ENCODE measurements at regions not wholly inside any gene's neighbourhood (a gene's known extent, or its start where the extent isn't known, plus 50 kb on each side); places are given as distances from the start of the nearest gene placed in this dataset.
A peak's percentile ranks its signal among the peaks of the same experiment; 100 is the strongest.

DNA sequence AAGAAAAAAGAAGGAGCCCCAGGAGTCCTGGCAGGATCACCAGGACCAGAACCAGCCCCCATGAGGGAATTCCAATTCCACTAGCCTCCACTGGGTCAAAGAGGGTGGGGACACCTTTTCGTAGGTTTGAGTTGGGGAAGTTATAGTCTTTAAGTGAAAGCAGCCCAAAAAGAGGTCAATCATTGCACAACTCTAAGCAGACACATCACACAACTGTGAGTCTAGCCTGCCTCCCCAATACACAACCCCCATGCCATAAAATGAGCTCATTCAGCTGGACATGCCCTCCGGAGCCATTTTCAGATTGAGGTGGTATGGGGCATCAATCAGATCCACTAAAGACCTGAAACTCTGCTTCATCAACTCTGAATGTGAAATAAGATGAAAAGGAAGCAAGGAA is 179.9 kb downstream of the NPHP4 start:
- DNase-seq (ENCODE audit: low read depth), result no peak

DNA sequence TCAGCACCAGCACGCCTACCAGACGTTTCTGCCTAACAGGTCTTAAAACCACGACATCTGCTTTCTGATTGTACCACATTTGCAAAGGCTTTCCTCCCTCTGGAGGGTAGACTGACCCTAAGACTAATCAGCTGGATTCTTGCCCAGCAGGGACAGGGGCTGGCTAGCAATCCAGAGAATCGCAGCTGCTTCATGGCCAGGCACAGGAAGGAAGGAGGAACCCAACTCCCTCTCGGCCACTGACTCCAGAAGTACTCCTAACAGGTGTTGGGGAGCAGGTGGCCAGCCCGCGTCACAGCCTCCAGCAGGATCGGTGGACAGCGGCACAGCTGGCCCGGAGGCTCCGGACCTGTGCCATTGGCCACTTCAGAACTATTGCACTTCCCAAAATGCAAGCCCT is 180.8 kb downstream of the NPHP4 start:
- no peak for DNase-seq (ENCODE audit: low read depth)

DNA sequence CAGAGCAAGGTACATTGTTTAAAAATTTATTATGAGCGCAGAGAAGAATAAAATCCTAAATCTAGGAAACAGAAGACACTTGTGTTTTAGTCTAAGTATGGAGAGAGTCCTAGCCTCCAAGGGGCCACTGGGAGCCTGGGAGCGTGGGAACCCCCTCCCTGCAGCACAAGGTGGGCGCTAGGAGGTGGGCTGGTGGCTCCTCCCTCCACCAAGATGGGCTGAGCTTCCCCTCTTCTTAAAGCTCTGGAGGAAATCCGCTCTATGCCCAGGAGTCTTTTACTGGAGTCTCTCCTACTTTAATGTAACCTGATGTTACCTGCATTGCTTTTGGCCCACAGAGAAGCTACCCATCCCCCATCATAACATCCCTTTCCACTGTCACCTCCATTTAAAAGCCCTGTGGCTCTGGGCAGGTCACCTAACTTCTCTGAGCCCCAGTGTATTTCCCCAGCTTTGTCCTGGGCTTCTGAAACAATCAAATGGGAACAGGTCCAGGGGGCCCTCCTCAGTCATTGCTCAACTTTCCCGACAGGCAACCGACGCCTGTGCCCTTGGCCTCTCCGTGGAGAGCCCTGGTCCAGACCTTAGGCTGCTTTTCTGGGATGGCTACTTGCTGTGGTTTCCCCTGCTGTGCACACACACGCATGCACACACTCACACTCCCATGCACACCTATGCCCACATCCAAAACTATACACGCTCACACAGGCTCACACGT is 181.5 kb downstream of the NPHP4 start:
- no peak for DNase-seq (ENCODE audit: low read depth)

DNA sequence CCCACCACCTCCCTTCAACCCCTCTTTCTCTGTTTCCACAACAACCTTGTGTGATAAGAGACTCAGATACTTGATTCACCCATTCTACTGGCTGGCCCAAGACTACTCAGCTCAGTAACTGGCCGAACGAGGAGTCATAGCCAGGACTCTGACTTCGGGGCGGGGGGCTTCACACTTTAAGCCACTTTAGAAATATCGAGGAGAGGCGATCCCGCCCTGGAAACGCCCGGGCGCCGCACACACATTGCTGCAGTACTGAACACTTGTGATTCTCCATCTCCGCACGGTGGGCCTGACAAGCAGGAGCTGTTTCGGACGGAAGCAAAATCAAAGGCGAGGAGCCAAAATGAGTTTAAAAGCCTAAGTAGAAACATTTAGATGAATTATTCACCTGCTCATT is 182.1 kb downstream of the NPHP4 start:
- DNase-seq (ENCODE audit: low read depth), result no peak

DNA sequence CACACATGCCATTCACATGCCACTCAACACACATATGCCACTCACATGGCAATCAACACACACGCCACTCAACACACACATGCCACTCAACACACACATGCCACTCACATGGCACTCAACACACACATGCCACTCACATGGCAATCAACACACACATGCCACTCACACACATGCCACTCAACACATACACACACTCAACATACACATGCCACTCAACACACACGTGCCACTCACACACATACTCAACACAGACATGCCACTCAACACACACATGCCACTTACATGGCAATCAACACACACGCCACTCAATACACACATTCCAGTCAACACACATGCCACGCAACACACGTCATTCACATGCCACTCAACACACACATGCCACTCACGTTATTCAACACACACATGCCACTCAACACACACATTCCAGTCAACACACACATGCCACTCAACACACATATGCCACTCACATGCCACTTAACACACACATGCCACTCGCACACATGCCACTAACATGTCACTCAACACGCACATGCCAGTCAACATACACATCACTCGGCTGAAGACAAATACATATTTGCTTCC is 182.9 kb downstream of the NPHP4 start:
- no peak for DNase-seq (ENCODE audit: low read depth)

DNA sequence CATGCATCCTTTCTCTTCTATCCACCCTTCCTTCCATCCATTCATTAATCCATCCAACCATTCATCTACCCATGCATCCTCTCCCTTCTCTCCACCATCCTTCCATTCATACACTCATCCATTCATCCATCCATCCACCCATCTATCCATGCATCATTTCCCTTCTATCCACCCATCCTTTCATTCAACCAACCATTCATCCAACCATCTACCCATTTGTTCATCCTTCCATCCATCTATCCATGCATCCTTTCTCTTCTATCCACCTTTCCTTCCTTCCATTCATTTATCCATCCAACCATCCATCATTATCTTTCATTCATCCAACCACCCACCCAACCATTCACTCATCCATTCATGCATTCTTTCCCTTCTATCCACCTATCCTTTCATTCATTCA is 188.4 kb downstream of the NPHP4 start:
- DNase-seq (ENCODE audit: low read depth), result no peak

DNA sequence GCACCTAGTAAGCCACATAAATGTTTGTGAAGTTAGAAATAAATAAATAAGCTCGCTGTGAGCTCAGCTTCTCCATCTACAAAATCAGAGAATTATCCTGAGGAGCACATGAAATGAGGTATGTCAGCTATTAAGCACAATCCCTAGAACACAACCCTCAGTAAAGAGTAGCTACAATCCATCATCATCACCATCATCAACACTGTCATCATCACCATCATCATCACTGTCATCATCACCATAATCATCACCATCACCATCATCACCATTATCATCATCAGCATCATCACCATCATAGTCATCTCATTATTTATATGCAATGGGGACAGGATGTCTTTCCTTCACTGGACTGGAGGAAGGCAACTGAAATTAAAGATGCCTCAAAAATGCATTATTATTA is 189.6 kb downstream of the NPHP4 start:
- DNase-seq (ENCODE audit: low read depth), result no peak

DNA sequence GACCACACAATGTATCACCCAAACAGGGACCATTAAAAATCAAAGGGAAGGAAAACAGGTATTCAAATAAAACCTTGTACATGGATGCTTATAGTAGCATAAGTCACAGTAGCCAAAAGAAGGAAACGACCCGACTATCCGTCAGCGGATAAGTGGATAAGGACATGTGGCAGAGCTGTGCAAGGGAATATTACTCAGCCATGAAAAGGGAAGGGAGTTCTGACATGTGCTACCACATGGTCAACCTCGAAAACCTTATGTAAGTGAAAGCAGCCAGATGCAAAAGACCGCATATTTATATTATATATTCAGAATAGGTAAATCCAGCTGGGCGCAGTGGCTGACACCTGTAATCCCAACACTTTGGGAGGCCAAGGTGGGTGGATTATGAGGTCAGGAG is 193.3 kb downstream of the NPHP4 start:
- no peak for DNase-seq (ENCODE audit: low read depth)

DNA sequence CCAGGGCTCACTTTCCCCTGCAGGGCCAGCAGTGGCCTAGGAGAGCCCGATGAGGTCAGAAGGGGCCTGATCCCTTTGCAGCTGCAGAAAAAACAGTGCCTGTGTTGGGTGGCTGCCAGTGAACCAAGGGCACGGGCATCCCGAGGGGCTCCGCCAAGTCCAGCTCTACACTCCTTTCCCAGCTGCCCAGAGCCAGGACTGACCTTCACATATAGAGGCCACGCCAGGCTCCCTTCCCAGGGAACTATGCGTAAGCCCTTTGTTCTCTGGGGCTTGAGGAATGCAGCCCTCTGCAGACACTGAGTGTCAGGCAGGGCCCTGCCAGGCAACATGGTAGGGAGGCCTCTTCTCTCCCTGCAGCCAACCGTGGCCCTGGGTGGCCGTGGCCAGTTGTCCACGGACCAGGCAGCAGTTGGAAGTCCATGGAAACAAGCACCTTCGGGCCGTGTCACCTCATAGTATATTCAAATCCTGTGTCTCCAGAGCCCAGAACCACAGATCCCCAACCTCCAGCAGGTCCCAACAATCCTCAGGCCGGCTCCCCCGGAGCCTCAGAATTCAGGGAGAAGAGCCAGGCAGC is 194.0 kb downstream of the NPHP4 start:
- DNase-seq (ENCODE audit: low read depth), result no peak

DNA sequence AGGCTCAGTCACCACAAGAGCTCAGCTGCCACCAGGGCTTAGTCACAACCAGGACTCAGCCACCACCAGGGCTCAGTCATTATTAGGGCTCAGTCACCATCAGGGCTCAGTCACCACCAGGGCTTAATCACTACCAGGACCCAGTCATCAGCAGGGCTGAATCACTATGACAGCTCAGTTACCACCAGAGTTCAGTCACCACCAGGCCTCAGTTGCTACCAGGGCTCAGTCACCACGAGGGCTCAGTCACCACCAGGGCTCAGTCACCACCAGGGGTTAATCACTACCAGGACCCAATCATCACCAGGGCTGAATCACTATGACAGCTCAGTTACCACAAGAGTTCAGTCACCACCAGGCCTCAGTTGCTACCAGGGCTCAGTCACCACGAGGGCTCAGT is 196.2 kb downstream of the NPHP4 start:
- DNase-seq (ENCODE audit: low read depth), result no peak

DNA sequence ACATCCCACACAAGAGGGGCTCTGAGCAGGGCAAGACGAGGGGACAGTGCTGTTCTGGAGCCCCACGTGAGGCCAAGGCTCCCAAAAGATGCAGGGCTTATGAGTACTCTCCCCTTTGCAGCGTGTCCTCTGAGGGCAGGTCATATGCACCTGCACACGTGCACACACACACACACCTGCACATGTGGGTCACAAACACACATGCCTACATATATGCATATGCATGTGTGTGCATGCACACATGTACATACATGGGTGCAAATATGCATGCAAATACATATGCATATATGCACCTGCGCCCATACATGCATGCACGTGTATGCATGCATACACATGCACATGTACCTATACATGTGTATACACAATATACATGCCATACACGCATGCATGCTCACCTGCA is 197.9 kb downstream of the NPHP4 start:
- DNase-seq (ENCODE audit: low read depth), result no peak

DNA sequence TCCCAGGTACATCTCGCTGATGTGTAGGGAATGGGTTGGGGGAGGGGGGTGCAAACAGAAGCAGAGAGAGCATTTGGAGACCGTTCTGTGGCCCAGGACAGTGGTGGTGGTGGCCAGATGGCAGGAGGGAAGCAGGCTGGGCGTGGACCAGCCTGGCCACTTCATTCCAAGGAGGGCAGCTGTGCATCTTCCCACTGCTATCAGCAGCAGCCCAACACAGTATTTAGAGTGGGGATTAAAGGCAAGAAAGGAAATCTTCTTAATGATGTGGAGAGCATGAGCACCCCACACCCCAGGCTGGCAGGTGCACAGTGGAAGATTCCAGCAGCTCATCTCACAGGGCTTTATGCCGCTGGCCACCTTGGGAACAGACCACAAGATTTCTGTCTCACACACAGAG is 198.7 kb downstream of the NPHP4 start:
- no peak for DNase-seq (ENCODE audit: low read depth)

DNA sequence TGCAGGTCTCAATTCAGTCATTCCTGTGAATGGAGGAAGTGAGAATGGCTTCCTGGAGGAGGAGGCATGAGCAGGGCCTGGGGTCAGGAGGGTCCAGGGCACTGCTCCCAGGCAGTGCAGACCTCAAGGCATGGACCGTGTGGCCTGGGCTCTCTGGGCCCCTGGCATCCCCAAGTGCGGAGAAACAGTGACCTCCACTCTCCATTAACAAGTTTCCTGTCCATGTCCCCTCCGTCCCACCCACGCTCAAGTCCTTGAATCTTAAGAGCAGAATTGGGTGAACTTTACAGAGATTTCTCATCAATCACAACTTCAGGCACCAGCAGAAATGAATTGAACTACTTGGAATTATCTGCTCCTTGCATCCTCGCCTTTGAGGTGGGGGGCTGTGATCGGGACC is 211.1 kb downstream of the NPHP4 start:
- no peak for DNase-seq (ENCODE audit: low read depth)

DNA sequence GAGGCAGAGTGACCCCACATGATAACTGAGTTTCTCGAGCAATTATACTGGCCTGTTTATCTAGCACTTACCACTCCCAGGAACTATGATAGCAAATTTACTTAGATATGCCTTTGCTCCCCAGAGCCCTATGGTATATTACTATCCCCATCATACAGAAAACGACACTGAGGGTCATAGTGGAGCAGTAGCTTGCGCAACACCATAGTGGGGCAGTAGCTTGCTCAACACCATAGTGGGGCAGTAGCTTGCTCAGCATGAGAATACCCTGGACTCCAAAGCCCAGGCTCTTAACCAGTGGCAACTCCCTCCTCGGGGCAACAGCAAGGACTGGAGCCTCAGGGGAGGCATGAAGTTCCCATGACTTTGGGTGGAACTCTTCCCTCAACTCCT is 211.9 kb downstream of the NPHP4 start:
- no peak for DNase-seq (ENCODE audit: low read depth)

DNA sequence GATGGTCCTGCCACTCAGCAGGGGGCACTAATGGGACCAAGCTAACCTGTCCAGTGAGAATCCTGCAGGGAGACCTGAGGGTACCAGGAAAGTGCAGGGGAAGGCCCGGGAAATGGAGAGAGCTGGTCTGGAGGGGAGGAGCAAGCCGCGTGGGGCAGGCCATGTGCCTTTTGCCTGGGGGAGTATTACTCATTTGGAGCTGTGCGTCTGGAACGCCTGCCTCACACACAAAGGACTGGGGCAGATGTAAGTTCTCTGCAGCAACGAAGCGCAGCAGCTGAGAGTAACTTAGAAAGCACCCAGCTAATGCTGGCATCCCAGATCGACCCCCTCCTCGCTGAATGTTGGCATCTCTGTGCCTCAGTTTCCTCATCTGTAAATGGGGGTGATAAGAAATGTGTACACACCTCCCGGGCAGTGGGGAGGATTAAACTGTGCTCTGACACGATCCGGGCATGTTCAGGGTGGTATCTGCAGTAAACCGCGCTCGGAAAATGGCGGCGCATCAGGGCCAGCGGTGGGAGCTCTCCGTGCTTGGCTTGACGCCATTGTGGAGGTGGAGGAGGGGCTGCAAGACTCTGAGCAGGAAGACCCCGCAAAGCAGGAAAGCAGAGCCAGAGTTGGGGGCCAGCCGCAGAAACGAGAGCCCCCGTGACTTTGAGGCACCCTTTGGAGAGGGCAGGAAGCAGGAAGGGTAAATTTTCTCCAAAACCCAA is 212.5 kb downstream of the NPHP4 start:
- peak; percentile 66 for DNase-seq (ENCODE audit: low read depth)

DNA sequence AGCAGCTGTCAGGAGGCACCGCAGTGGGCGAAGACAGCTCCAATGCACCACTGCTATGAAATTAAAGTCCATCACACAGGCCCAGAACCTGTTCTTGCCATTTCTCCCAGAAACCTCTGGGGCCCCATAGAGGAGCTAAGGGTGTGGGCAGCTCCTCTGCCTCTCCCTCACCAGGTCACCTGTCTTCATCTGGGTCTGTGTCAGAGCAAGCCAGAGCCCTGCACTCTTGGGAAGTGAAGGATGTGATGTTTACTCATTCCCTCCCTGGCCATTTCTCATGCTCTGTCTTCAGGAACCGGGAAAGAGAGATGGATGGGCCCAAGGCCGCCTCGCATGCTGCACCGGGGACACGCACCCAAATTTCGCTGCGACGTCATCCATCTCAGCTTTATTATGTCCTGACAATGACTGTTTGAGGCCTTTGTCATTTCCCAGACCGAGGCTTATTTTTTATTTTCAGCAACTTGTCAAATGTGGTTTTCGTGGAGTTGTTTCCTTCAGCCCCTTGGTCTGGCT is 216.1 kb downstream of the NPHP4 start:
- DNase-seq (ENCODE audit: low read depth), result no peak

DNA sequence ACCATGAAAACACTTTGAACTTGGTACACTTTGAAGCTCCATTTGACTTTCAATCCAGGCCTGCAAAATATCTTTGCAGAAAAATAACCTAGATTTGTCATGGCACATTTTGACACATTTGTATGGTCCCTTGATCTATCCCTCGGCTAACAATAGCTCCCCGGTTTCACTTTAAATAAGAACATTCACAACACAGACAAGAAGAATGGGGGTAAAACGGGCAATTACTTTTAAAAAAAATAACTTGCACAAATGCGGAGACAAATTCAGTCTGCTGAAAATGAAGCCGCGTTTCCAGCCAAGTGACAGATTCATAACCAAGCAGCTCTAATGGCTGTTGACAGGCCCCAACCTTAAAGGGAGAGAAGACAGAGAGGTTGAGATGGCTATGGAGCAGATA is 218.2 kb downstream of the NPHP4 start:
- DNase-seq (ENCODE audit: low read depth), result no peak

DNA sequence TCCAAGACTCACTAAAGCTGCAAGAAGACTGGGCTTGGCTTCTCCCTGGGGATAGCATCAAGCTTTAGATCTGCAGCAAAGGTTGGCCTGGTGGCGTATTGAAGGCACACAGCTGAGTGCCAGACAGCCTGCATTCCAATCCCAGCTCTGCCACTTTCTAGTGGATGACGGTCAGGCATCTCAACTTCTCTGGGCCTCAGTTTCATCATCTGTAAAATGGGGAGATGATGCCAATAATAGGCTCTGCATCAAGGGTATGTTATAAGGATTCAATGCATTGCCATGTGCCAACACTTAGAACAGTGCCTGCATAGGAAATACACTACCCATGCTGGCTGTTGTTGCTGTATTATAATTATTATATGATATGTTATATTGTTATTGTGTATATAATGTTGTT is 220.4 kb downstream of the NPHP4 start:
- DNase-seq (ENCODE audit: low read depth), result no peak

DNA sequence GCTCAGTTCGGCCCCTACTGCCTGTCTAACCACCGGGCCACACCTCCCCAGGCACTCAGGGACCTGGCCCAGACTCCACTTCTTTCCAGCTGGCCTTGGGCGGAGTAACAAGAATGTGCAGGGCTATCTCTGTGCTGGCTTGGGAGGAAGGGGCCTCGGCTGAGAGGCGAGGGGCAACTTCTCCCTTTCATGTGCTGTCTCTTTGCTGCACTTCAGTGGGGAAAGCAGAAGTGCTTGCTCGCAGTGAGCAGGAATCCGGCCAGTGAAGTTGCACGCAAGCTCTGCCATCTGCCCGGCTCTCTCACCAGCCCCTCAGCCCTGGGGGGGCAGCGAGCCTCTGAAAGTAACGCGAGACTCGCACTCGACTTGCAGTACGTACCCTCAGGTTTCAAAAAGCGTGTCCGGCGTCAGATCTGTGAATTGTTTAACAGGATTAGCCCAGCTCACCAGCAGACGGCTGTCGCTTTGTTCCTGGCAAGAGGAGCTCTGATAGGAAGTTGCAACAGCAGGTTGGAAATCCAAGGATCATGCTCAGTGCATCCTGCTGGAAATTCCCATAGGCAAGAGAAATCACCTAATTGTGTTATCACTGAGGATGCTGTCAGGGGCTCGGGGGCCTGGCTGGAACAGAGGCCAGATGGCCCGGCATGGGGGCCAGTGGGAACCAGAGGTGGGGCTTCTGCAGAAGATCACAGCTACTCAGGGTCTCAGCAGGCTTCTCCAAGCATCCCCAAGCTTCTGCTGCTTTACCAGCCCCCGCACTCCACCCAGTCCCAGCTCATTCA is 221.1 kb downstream of the NPHP4 start:
- DNase-seq (ENCODE audit: low read depth), result peak; percentile 4

DNA sequence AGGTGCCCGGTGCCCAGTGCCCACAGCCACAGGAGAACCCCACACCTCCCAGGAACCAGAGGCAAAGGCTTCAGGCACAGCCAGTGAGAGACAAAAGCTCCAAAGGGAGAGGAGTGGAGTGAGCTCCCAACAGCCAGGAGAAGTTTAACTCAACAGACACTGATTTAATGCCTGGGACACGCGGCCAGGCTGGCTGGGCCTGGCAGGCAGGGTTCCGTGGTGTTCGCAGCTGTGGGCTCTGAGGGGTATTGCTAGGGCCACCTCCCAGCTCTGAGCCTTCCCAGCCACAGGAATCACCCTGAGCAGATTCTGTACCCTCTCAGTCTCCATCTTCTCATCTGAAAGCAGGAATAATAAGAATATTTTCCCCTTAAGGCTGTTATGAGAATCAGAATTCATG is 222.5 kb downstream of the NPHP4 start:
- DNase-seq (ENCODE audit: low read depth), result no peak

DNA sequence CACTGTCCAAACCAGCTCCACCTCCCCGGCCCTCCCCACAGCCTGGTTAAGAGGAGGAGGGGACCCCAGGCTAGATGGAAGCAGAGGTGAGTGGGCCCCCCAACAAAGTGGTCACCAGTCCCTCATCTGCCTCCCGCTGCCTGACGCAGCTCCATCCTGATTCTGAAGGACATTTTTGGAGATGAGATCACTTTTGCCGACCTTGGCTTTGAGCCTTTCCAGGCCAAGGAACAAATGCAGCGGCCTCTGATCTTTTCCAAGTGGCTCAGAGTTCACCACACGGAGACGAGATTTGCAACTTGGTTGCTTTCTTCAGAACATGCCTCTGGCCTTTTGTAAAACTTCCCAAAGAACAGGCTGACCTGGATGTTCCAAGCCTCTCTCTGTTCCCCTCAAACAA is 223.1 kb downstream of the NPHP4 start:
- DNase-seq (ENCODE audit: low read depth), result no peak

DNA sequence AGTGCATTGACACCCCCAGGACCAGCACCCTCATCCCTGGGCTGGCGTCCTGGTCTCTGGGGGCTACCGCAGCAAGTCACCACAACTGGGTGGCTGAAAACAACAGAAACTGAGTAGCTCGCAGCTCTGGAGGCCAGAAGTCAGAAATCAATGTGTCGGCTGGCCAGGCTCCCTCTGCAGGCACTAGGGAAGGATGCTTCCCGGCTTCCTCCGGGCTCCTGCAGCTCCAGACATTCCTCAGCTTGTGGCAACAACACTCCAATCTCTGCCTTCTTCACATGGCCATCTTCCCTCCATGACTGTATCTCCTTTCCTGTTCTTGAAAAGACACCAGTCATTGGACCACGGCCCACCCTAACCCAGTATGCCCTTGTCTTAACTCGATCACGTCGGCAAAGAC is 224.2 kb downstream of the NPHP4 start:
- DNase-seq (ENCODE audit: low read depth), result no peak
